ENCODE measurements at regions not wholly inside any gene's neighbourhood (a gene's known extent, or its start where the extent isn't known, plus 50 kb on each side); places are given as distances from the start of the nearest gene placed in this dataset.

DNA sequence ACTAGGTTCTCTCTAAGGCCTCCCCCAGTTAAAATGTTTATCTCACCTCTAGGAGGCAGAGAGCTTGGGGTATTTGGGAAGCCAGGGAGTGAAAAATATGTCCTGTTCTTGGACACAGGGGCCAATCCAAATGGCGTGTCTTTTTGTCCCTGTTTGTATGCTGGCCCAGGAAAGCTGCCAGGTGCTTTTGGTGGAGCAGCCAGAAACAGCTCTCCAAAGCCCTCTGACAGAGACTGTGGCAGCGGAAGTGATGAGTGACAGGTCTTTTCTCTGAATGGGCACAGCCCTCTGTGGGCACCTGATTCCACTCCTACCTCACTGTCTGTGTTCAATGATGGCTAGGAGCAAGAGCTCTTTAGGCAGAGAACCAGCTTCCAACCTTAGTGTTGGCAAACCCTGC is 106.4 kb upstream of the KIRREL3 start:
- no peak for DNase-seq

DNA sequence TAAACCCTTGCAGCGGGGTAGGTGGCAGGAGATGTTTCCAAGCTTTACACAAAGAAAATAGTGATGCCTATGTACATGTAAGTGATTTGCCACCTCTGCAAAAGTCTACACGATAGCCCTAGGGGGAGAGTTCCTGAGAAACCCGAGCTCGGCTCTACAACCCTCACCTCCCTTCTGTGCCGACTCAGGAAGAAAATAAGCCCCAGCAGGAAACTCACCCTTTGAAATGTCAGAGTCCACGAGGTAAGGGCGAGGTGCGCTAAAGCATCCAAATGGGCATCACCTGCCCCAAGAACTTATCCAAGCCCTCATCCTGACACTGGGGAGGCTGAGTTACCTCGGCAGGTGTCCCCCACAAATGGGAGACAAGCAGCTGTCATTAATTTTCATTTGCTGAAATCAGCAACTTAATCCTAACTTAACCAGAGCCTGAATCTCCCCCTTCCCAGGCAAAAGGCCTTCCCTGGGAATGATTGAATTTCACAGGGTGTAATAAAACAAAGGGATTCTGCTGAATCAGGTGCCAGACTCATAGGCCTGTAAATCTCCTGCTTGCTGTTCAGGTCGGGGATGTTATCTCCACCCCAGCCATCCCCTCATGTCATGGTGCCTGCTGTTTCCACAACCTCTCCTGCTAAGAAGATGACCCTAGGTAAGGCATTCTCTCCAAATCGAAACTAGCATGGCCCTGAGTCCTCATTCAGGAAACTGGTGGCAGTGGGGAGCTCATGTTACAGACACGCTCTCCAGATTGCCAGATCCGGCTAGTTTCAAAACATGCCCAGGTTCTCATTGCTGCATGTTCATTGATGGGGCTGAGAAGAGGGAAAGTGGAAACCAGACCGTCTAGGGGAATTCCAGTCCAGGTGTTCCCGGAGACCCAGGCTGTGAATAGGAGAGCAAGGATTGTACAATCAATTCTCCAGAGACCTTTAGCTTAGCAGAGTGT is 105.3 kb upstream of the KIRREL3 start:
- DNase-seq: no peak

- DNase-seq: no peak
Measured at GRCh38 chr11:127103586-127104388, 103.2 kb upstream of the KIRREL3 start.

DNA sequence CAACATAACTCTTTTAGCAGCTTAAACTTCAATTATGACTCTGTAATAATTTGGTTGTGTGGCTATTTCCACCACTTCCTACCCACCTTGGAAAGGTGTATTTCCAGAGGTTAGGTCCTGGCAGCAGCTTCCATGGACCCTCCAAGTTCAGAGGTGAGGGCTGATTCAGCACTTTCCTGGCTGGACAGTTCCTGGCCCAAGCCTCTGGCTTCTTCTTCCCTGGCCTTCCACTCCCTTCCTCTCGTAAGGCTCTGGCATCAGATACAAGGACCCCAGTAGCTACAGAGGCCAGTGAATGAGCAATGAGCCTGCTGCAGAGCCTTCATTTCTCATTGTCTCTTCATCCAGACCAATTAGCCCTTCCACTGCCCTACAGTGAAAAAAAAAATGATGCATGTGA is 98.1 kb upstream of the KIRREL3 start:
- DNase-seq: no peak

DNA sequence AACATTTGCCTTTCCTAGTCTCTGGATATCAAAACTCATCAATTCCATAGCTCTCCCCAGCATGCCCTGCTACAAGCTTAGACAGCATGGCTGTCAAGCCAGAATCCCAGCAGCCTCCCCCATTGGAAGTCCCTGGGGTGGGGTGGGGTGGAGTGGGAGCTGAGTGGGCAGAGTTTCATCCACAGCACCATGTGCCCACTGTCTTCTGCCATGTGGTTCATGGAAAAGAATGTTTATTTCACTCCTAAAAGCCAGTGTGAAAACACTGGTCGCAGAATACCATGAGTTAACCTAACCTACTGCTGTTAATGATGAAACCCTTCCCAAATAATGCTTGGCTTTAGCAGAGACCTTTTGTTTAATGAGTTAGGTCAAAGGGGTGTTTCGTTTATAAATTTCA is 80.2 kb upstream of the KIRREL3 start:
- no peak for DNase-seq

DNA sequence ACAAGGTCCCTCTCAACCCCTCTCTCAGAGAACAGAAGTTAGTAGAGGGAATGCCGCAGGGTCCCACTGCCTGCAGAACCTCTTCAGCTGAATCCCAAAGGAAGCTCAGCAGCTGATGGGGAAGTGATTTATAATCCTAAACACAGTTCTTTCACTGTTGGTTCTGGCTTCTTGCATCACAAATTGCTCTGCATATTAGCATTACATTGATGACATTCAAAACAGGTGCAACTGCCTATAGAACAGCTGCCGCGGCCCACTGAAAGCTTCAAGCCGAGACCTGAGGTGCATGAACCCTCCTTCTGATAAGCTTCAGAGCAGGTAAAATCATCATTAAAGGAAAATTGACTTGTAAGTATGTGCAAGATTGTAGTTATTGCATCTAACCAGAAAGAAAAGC is 75.2 kb upstream of the KIRREL3 start:
- no peak for DNase-seq

GRCh38 chr11:127074151-127074761 is 73.7 kb upstream of the KIRREL3 start:
- DNase-seq: peak; percentile 73

DNA sequence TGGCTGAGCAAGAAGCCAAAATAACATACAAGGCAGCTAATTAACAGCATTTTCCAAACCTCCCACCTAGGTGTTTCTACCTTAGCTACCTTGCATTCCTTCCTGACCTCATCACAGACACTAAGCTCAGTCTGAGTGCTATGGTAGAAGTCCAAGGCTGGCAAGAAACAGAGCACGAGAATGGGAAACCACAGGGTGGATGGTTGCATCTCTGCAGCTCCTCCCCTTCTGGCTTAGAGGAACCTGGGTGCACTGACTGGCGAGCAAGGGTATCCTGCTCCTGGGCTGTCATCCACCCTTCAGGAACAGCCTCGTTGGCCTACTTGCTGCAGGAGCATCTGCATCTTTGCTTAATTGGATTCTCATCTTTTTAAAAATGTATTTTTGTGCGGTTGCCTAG is 73.1 kb upstream of the KIRREL3 start:
- DNase-seq: no peak

GRCh38 chr11:127071606-127072005 is 71.0 kb upstream of the KIRREL3 start:
- no peak for DNase-seq

DNA sequence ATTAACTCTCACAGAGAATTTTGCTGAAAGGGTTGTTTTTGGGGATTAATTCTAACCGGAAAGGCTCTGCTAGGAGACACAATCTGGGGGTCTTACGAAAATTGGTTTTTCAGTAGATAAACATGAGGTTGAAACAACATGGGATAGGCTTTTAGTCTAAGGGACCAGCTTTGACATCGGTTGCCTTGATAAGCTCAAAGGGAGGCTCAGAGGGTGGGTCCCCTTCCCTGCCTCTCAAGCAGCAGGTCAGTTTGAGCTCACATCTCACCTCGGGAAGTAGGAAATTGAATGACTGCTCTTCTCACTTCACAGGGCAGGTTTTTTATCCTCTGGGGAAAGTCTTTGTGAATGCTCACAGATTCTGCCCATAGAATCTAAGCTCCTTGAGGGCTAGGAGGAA is 70.2 kb upstream of the KIRREL3 start:
- DNase-seq: no peak

GRCh38 chr11:127066401-127067090 is 66.0 kb upstream of the KIRREL3 start:
- DNase-seq: peak; percentile 72

DNA sequence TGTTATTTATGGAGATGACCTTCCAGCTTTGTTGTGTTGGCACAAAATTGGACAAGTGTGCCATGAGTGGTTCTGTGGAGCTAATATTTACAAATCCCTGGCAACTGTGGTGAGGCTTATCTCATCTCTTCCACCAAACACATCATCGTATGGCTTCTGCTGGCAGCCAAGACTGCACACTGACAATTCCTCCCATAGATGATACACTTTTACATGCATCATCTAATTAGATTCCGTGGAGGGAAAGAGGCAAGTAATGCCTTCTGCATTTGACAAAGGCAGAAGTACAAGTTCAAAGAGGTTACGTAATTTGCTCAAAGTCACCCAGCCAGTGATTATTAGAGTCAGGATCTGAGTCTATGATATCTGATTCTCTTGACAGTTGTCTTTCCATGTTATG is 62.7 kb upstream of the KIRREL3 start:
- DNase-seq: no peak

DNA sequence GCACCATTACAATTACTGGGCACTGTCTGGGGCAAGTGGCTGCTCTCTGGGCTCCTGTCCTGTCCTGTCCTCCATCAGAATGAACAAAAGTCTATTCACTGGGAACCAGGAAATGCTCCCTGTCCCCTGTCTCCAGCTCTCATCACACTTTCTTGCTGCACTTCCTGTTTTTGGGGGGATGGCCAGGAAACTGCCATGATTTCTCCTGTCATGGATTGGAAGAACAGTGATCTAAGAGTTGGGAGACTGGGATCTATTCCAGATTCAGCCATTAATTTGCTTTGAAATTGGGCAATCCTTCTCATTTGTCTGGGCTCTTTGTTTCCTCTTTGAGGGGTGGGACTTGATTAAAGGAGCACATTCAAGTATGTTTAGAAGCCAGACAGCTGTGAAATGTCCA is 61.4 kb upstream of the KIRREL3 start:
- DNase-seq: no peak

- DNase-seq: peak; percentile 57
Measured at GRCh38 chr11:127059750-127060149, 59.2 kb upstream of the KIRREL3 start.

GRCh38 chr11:127059286-127059685 is 58.7 kb upstream of the KIRREL3 start:
- no peak for DNase-seq

- no peak for DNase-seq
Measured at GRCh38 chr11:127058524-127058923, 58.0 kb upstream of the KIRREL3 start.

DNA sequence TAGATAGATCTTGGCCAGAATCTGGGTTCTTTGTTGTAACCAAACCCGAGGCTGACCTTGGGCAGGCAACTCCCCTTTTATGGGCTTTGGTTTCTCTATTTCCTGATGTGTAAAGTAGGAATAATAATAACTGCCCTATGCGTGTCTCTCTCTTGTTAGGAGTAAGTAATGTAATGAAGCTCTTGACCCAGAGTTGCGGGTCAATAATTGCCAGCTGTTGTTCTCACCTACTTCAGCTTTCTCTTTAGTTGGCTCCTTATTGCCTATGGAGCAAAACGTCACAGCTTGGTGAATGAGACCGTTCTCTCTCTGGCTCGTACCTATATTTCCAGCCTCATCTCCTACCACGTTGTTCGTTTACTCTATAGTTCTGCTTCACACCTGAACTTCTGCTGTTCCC is 56.6 kb upstream of the KIRREL3 start:
- no peak for DNase-seq

GRCh38 chr11:127056338-127056971 is 55.9 kb upstream of the KIRREL3 start:
- no peak for DNase-seq

- DNase-seq: no peak
Measured at GRCh38 chr11:127055236-127055635, 54.7 kb upstream of the KIRREL3 start.

- DNase-seq: no peak
Measured at GRCh38 chr11:127054153-127054552, 53.6 kb upstream of the KIRREL3 start.

- DNase-seq: peak; percentile 10
Measured at GRCh38 chr11:127052404-127052803, 51.8 kb upstream of the KIRREL3 start.

All from kidney glomerular epithelial cell (primary cell).